ENCODE measurements at regions not wholly inside any gene's neighbourhood (a gene's known extent, or its start where the extent isn't known, plus 50 kb on each side); places are given as distances from the start of the nearest gene placed in this dataset.

DNA sequence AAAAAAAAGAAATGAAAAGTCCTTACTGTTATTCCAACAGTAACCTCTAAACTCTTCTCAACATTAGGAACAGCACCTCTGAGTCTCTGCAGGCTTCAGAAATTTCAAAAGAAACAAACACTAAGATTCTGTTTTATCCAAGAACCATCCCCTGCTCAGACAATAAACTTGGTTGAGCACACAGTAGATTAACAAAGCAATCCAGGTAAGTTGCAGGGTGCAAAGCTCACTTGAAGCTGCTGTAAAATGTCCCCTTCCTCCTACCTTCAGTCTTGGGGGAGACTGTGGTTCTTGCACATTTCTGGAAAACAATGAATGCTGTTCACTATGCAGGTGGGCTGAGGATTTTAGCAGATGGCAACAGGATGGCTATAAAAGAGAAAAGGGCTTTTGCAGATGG, 484.1 kb downstream of the IGSF11 start:
- Histone ChIP-seq H2BK20ac (ENCODE audit: low read length) (no peak overlapping the region), H3K4me3 (ENCODE audit: extremely low read depth in 1 of 4, insufficient read depth in 2 of 4, low read depth in 3 of 4, low read length in 4 of 4) (no peak overlapping the region), H2BK120ac (replicated peaks; ENCODE audit: low read depth, low read length) (no peak overlapping the region), H3K27me3 (replicated peaks in 1 of 4; ENCODE audit: control insufficient read depth in 3 of 4, extremely low read depth in 1 of 4, insufficient read depth in 3 of 4, low read length in 3 of 4) (no peaks in the 10 kb centered on the region), H3K14ac (ENCODE audit: insufficient read length) (no peak overlapping the region), H3K56ac (replicated peaks; ENCODE audit: insufficient read length, low read depth, low read length) (no peak overlapping the region), H3K4ac (replicated peaks; ENCODE audit: insufficient read length, low read depth, low read length) (no peak overlapping the region), H2BK5ac (ENCODE audit: low read depth, low read length) (no peak overlapping the region), H4K5ac (ENCODE audit: insufficient read length, low read depth, low read length) (no peak overlapping the region), H3K4me2 (ENCODE audit: insufficient read depth in 1 of 2, low read depth in 2 of 2, low read length in 2 of 2) (no peak overlapping the region), H3K9me3 (ENCODE audit: insufficient read depth in 2 of 2, low read depth in 1 of 2, low read length in 1 of 2) (no peaks in the 10 kb centered on the region), H3K79me1 (ENCODE audit: low read depth, low read length) (no peaks in the 10 kb centered on the region), H2AK5ac (ENCODE audit: low read depth, low read length) (no peak overlapping the region), H3K27ac (ENCODE audit: low read depth, low read length) (no peak overlapping the region), H3K36me3 (ENCODE audit: control insufficient read depth in 2 of 4, insufficient read depth in 4 of 4, low read length in 3 of 4) (no peaks in the 10 kb centered on the region), H2BK15ac (ENCODE audit: low read length) (no peak overlapping the region), H3K23ac (ENCODE audit: insufficient read length) (no peak overlapping the region), H4K8ac (ENCODE audit: extremely low read depth, insufficient read depth, low read length) (no peak overlapping the region), H3K9ac (replicated peaks in 1 of 4; ENCODE audit: extremely low read depth in 1 of 4, low read depth in 3 of 4, low read length in 3 of 4) (no peak overlapping the region), H3K4me1 (replicated peaks in 1 of 4; ENCODE audit: control insufficient read depth in 3 of 4, insufficient read depth in 4 of 4, low read length in 3 of 4) (no peaks in the 10 kb centered on the region), H3K23me2 (ENCODE audit: low read depth, low read length) (no peaks in the 10 kb centered on the region), H2BK12ac (ENCODE audit: low read depth, low read length) (no peak overlapping the region), H3K79me2 (ENCODE audit: control insufficient read depth in 1 of 2, insufficient read depth in 2 of 2, low read length in 2 of 2) (no peaks in the 10 kb centered on the region), H3K18ac (ENCODE audit: extremely low read depth, low read length) (no peak overlapping the region), H4K20me1 (replicated peaks in 1 of 2; ENCODE audit: control insufficient read depth in 1 of 2, insufficient read depth in 2 of 2, low read length in 2 of 2) (no peaks in the 10 kb centered on the region), H2AFZ (ENCODE audit: low read length) (0 out of 2 replicates have a peak overlapping the region, but pooled peaks have one; percentile 10), H4K91ac (replicated peaks; ENCODE audit: insufficient read length, low read length) (no peak overlapping the region)
- FAIRE-seq (no peak), DNase-seq (ENCODE audit: low read depth in 1 of 2, low spot score in 2 of 2) (no peak)
- ChIA-PET POLR2A (ENCODE audit: partially characterized antibody) (no interaction called here), CTCF (ENCODE audit: partially characterized antibody) (no interaction called here)
- TF ChIP-seq, protein P1, sequence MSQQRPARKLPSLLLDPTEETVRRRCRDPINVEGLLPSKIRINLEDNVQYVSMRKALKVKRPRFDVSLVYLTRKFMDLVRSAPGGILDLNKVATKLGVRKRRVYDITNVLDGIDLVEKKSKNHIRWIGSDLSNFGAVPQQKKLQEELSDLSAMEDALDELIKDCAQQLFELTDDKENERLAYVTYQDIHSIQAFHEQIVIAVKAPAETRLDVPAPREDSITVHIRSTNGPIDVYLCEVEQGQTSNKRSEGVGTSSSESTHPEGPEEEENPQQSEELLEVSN (IDR thresholded peaks at IDR 0.05), result no peak
- TF ChIP-seq TCF12 (IDR thresholded peaks at IDR 0.05; ENCODE audit: low read depth, low read length), result no peak
- TF ChIP-seq CEBPB (IDR thresholded peaks at IDR 0.05; ENCODE audit: low read depth, low read length), result no peak
- no peak for TF ChIP-seq RFX5 (IDR thresholded peaks at IDR 0.05; ENCODE audit: borderline replicate concordance, low read depth, low read length)
- TF ChIP-seq SP4 (IDR thresholded peaks at IDR 0.05; ENCODE audit: low read length), result no peak
- no peak for TF ChIP-seq SUZ12 (IDR thresholded peaks at IDR 0.05; ENCODE audit: low read length)
- TF ChIP-seq, protein P2, sequence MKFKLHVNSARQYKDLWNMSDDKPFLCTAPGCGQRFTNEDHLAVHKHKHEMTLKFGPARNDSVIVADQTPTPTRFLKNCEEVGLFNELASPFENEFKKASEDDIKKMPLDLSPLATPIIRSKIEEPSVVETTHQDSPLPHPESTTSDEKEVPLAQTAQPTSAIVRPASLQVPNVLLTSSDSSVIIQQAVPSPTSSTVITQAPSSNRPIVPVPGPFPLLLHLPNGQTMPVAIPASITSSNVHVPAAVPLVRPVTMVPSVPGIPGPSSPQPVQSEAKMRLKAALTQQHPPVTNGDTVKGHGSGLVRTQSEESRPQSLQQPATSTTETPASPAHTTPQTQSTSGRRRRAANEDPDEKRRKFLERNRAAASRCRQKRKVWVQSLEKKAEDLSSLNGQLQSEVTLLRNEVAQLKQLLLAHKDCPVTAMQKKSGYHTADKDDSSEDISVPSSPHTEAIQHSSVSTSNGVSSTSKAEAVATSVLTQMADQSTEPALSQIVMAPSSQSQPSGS (IDR thresholded peaks at IDR 0.05; ENCODE audit: low read length), result no peak
- no peak for TF ChIP-seq FOSL1 (IDR thresholded peaks at IDR 0.05; ENCODE audit: insufficient read depth, low read depth, low read length)
- TF ChIP-seq PHF8 (conservative IDR thresholded peaks at IDR 0.05; ENCODE audit: low read depth, low read length), result no peak
- no peak for TF ChIP-seq RNF2 (IDR thresholded peaks at IDR 0.05; ENCODE audit: borderline replicate concordance, low read depth, low read length, missing control alignments, poor library complexity, severe bottlenecking)
- no peak for TF ChIP-seq CHD1 (IDR thresholded peaks at IDR 0.05; ENCODE audit: low read depth, low read length)
- TF ChIP-seq RAD21 (IDR thresholded peaks at IDR 0.05 in 1 of 2, conservative IDR thresholded peaks at IDR 0.05 in 1 of 2; ENCODE audit: low read depth in 2 of 2, low read length in 2 of 2), result no peak
- TF ChIP-seq SP1 (IDR thresholded peaks at IDR 0.05; ENCODE audit: low read depth, low read length), result no peak
- no peak for TF ChIP-seq GTF2F1 (IDR thresholded peaks at IDR 0.05; ENCODE audit: borderline replicate concordance, low read depth, low read length)
